ENCODE measurements at regions not wholly inside any gene's neighbourhood (a gene's known extent, or its start where the extent isn't known, plus 50 kb on each side); places are given as distances from the start of the nearest gene placed in this dataset.
"Not testable (repeated sequence)": the region's sequence is repeated elsewhere in the genome, so short reads cannot be mapped to it uniquely, and the experiment has no call there.

DNA sequence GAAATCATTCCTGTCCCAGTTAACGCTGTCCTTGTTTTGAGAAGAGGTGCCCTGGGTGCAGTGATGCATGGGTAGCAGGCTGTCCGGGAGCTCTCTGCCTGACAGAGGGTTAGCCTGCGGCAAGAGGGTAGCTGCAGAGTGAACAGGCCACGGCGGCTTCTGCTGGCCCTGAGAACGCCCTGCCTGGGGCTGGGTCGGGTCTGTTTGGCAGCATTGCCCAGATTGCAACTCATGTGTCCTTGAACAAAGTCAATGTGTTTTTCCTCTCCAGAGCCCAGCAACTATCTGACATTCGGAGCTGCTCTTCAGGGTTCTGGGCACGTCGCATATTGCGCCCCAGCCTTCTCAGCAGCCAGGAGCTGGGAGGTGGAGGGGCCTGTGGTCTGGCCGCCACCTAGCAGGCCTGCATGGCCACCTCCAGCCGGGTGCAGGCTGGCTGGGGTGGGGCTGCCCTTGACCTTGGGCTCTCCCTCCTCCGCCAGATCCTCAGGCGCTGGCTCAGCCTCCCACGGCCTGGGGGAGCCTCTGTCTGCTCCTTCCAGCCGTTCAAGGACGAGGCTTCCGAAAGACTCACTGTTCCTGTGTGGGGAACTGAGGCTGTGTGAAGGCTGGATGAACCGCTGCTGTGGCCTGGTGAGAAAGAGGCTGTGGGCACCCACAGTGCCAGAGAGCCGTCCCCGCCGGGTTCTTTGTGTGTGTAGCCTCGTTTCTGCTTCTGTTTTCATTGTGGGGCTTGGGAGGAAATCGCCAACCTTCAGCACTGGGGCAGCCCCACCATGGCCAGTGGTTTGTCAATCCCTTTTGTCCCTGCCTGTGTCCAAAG, 146.7 kb downstream of the NPIPB11 start:
- TF ChIP-seq, protein P1, sequence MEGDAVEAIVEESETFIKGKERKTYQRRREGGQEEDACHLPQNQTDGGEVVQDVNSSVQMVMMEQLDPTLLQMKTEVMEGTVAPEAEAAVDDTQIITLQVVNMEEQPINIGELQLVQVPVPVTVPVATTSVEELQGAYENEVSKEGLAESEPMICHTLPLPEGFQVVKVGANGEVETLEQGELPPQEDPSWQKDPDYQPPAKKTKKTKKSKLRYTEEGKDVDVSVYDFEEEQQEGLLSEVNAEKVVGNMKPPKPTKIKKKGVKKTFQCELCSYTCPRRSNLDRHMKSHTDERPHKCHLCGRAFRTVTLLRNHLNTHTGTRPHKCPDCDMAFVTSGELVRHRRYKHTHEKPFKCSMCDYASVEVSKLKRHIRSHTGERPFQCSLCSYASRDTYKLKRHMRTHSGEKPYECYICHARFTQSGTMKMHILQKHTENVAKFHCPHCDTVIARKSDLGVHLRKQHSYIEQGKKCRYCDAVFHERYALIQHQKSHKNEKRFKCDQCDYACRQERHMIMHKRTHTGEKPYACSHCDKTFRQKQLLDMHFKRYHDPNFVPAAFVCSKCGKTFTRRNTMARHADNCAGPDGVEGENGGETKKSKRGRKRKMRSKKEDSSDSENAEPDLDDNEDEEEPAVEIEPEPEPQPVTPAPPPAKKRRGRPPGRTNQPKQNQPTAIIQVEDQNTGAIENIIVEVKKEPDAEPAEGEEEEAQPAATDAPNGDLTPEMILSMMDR (conservative IDR thresholded peaks at IDR 0.05; ENCODE audit: low read length): not testable (repeated sequence)
- not testable (repeated sequence) for TF ChIP-seq EZH2phosphoT487 (IDR thresholded peaks at IDR 0.05; ENCODE audit: borderline replicate concordance, low read depth, low read length)
